HFFc6 (cell line): ENCODE measurements at regions not wholly inside any gene's neighbourhood (a gene's known extent, or its start where the extent isn't known, plus 50 kb on each side); places are given as distances from the start of the nearest gene placed in this dataset.

Experiments used
- DNase-seq: peaks from one replicate; pipeline ENCODE4 v3.0.0-alpha.2; 2018
- H3K27ac Mint-ChIP-seq: 2 replicates; pipeline ENCODE4 v1.8.0; 2020; ENCODE audit warnings: mild to moderate bottlenecking, mixed read lengths
- H3K27me3 Mint-ChIP-seq: 2 replicates; pipeline ENCODE4 v1.8.0; 2021; ENCODE audit warnings: mild to moderate bottlenecking, moderate library complexity, mixed read lengths; ENCODE audit not compliant: insufficient read depth
- H3K36me3 Mint-ChIP-seq: 2 replicates; pipeline ENCODE4 v1.8.0; 2021; ENCODE audit warnings: low read depth, mixed read lengths
- H3K4me1 Mint-ChIP-seq: 2 replicates; pipeline ENCODE4 v1.8.0; 2020; ENCODE audit warnings: low read depth, mixed read lengths
- H3K4me3 Mint-ChIP-seq: 2 replicates; pipeline ENCODE4 v1.8.0; 2020; ENCODE audit warnings: mild to moderate bottlenecking, moderate library complexity, mixed read lengths
- H3K9me3 Mint-ChIP-seq: 2 replicates; pipeline ENCODE4 v1.8.0; 2020; ENCODE audit warnings: mild to moderate bottlenecking, mixed read lengths
- CTCF ChIP-seq: fragments of 200-600 bp; sonication (generic); IDR thresholded peaks from 2 replicates; pipeline ENCODE4 v1.5.0; 2021; ENCODE audit warnings: antibody characterized with exemption, mild to moderate bottlenecking

DNA sequence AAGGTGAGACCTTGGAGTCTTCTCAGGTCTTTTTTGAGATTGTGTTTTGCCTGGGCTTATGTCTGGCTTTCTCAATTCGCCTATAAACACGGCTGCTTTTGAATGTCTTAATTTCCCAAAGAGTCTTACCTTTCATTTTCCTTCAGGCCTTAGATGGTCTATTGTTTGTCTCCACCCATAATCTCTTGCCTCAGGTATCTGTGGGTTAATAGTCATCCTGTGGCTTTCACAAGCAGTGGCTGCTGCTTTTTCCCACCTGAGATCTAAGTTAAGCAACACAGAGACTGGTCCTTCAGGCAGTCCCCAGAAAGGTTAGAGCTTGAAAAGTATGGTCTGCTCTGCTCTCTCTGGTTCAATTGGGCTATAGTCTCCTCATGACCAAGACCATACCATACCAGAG is 275.3 kb downstream of the INSIG2 start:
- DNase-seq: no peak
- H3K4me3 Mint-ChIP-seq: no peak overlapping the region
- H3K27ac Mint-ChIP-seq: no peak overlapping the region
- no peak for TF ChIP-seq CTCF
- no peaks in the 10 kb centered on the region; the same call in 1 of the 2 replicates for H3K36me3 Mint-ChIP-seq
- peaks cover 22% of the 10 kb centered on the region for H3K9me3 Mint-ChIP-seq
- H3K27me3 Mint-ChIP-seq: no peaks in the 10 kb centered on the region
- H3K4me1 Mint-ChIP-seq: no peaks in the 10 kb centered on the region

DNA sequence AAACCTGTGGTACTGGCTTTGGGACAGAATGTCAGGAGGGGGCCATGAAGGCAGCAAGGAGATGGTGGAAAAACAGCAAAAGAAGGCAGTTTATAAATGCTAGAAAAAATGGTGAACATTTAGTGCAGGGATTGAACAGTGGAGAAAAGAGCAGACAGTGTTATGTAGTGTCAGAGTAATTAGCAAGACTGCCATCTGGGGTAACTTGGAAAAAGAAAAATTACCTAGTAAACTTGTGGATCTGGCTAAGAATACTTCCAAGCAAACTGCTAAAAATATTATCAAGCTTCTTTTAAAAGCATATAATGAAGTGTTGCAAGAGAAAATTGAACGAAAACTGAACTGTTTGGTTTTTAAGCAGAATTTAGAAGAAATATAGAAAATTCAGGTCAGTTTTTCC is 267.8 kb downstream of the INSIG2 start:
- TF ChIP-seq CTCF: no peak
- Mint-ChIP-seq H3K27ac (no peak overlapping the region), H3K9me3 (peaks cover 39% of the 10 kb centered on the region), H3K36me3 (no peaks in the 10 kb centered on the region; the same call in 1 of the 2 replicates), H3K27me3 (no peaks in the 10 kb centered on the region), H3K4me1 (no peaks in the 10 kb centered on the region), H3K4me3 (no peak overlapping the region)
- no peak for DNase-seq

DNA sequence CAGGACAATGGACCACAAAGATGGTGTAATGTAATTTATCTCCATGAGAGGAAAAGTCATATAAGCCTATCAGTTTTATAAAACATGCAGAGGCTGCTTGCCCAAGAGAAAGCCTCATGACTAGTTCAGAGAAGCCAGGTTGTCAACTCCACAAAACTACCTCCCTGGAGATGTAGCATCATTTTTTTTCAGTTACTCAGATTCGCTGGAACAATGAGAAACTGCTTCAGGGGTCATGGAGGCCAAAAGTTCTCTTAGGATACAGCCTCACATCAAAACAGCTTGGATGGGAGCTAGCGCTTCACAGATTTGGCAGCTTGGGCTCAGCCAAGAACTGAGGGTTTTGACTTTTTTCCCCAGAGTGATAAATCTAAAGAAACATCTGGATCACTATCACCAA is 263.5 kb downstream of the INSIG2 start:
- H3K4me3 Mint-ChIP-seq: no peak overlapping the region
- DNase-seq: no peak
- H3K36me3 Mint-ChIP-seq: no peaks in the 10 kb centered on the region; the same call in 1 of the 2 replicates
- peaks cover 14% of the 10 kb centered on the region for H3K9me3 Mint-ChIP-seq
- H3K4me1 Mint-ChIP-seq: no peaks in the 10 kb centered on the region
- no peaks in the 10 kb centered on the region for H3K27me3 Mint-ChIP-seq
- no peak for TF ChIP-seq CTCF
- H3K27ac Mint-ChIP-seq: no peak overlapping the region

- Mint-ChIP-seq H3K4me3 (no peak overlapping the region), H3K27ac (no peak overlapping the region), H3K36me3 (no peaks in the 10 kb centered on the region), H3K9me3 (peaks cover 13% of the 10 kb centered on the region), H3K27me3 (no peaks in the 10 kb centered on the region), H3K4me1 (no peaks in the 10 kb centered on the region)
- TF ChIP-seq CTCF: no peak
- DNase-seq: no peak
These were observed 262.4 kb downstream of the INSIG2 start for GRCh38 chr2:118350621-118351020.

DNA sequence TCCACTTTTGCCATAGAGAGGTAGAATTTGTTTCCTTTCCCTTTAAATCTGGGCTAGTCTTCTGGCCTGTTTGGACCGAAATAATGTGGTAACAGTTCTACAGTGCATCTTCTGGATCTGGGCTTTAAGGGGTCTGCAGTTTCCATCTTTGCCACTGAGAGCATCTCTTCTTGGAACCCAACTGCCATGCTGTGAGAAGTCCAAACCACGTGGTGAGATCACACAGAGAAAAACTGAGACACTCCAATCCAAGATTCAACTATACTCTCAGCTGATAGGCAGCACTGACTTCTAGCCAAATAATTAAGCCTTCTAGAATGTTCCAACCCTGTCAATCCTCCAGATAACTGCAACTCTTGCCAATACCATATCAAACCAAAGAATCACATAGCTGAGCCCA is 261.1 kb downstream of the INSIG2 start:
- no peaks in the 10 kb centered on the region for H3K4me1 Mint-ChIP-seq
- no peak for TF ChIP-seq CTCF
- no peak overlapping the region for H3K27ac Mint-ChIP-seq
- H3K9me3 Mint-ChIP-seq: peaks cover 12% of the 10 kb centered on the region; the same call in 1 of the 2 replicates
- no peaks in the 10 kb centered on the region for H3K36me3 Mint-ChIP-seq
- DNase-seq: no peak
- H3K27me3 Mint-ChIP-seq: no peaks in the 10 kb centered on the region
- no peak overlapping the region for H3K4me3 Mint-ChIP-seq
